ENCODE measurements at regions not wholly inside any gene's neighbourhood (a gene's known extent, or its start where the extent isn't known, plus 50 kb on each side); places are given as distances from the start of the nearest gene placed in this dataset.

GRCh38 chr5:60036192-60036938, 142.8 kb upstream of the PDE4D start:
- no peak for DNase-seq

GRCh38 chr5:60026161-60026560, 132.6 kb upstream of the PDE4D start:
- no peak for DNase-seq

- DNase-seq: no peak
Measured at GRCh38 chr5:60024104-60024503, 130.6 kb upstream of the PDE4D start.

- no peak for DNase-seq
Measured at GRCh38 chr5:60023255-60023654, 129.7 kb upstream of the PDE4D start.

- no peak for DNase-seq
Measured at GRCh38 chr5:60020457-60020856, 126.9 kb upstream of the PDE4D start.

GRCh38 chr5:60018960-60019359, 125.4 kb upstream of the PDE4D start:
- peak; percentile 5 for DNase-seq

- DNase-seq: no peak
Measured at GRCh38 chr5:60018091-60018490, 124.6 kb upstream of the PDE4D start.

GRCh38 chr5:60014331-60014730, 120.8 kb upstream of the PDE4D start:
- DNase-seq: no peak

- no peak for DNase-seq
Measured at GRCh38 chr5:60010853-60011252, 117.3 kb upstream of the PDE4D start.

- no peak for DNase-seq
Measured at GRCh38 chr5:60010328-60010727, 116.8 kb upstream of the PDE4D start.

GRCh38 chr5:60007729-60008128, 114.2 kb upstream of the PDE4D start:
- DNase-seq: no peak

- no peak for DNase-seq
Measured at GRCh38 chr5:59999056-59999455, 105.5 kb upstream of the PDE4D start.

- DNase-seq: no peak
Measured at GRCh38 chr5:59992206-59992605, 98.7 kb upstream of the PDE4D start.

GRCh38 chr5:59988396-59988795, 94.9 kb upstream of the PDE4D start:
- no peak for DNase-seq

GRCh38 chr5:59976342-59976741, 82.8 kb upstream of the PDE4D start:
- DNase-seq: no peak

- DNase-seq: no peak
Measured at GRCh38 chr5:59972043-59972442, 78.5 kb upstream of the PDE4D start.

- DNase-seq: no peak
Measured at GRCh38 chr5:59959330-59959729, 65.8 kb upstream of the PDE4D start.

- DNase-seq: no peak
Measured at GRCh38 chr5:59956130-59956783, 62.7 kb upstream of the PDE4D start.

- no peak for DNase-seq
Measured at GRCh38 chr5:59955241-59955640, 61.7 kb upstream of the PDE4D start.

- DNase-seq: no peak
Measured at GRCh38 chr5:59943452-59944113, 50.1 kb upstream of the PDE4D start.

Data from activated CD4-positive, alpha-beta T cell treated with anti-CD3 and anti-CD28 coated beads, Interleukin-10, Interleukin-2, amounts not matched to agents 100 ng/mL and 50 ng/mL, durations not matched to agents 16 hours and 8 hours (primary cell).